ENCODE measurements at regions not wholly inside any gene's neighbourhood (a gene's known extent, or its start where the extent isn't known, plus 50 kb on each side); places are given as distances from the start of the nearest gene placed in this dataset.
"Not testable (repeated sequence)": the region's sequence is repeated elsewhere in the genome, so short reads cannot be mapped to it uniquely, and the experiment has no call there.

GRCh38 chr3:152589644-152590043, 245.3 kb upstream of the P2RY1 start:
- 25 to 82% (median 63%) methylated on average over 1 to 2 of the region's 2 CpGs for whole genome bisulfite sequencing, 10 experiments
- no peak overlapping the region for H3K27ac ChIP-seq
- no peak for ATAC-seq (replicated peaks in 6 of 8)
- H3K4me1 ChIP-seq (replicated peaks in 1 of 2), result no peaks in the 10 kb centered on the region
- H3K4me3 ChIP-seq, result no peak overlapping the region
- in situ Hi-C loops (cut with MboI; ENCODE audit: low pct_unique_long_range_greater_than_20kb in 2 of 9, low sequenced_read_pairs in 9 of 9, unreplicated experiment in 9 of 9), result no loop called here

GRCh38 chr3:152591515-152591914, 243.4 kb upstream of the P2RY1 start:
- WGBS, 10 experiments, result 40 to 100% (median 82%) methylated on average over 1 to 2 of the region's 2 CpGs
- H3K4me1 ChIP-seq (replicated peaks in 1 of 2), result no peaks in the 10 kb centered on the region
- ATAC-seq (replicated peaks in 6 of 8), result no peak
- H3K27ac ChIP-seq, result no peak overlapping the region
- in situ Hi-C loops (cut with MboI; ENCODE audit: low pct_unique_long_range_greater_than_20kb in 2 of 9, low sequenced_read_pairs in 9 of 9, unreplicated experiment in 9 of 9), result no loop called here
- no peak overlapping the region for H3K4me3 ChIP-seq

DNA sequence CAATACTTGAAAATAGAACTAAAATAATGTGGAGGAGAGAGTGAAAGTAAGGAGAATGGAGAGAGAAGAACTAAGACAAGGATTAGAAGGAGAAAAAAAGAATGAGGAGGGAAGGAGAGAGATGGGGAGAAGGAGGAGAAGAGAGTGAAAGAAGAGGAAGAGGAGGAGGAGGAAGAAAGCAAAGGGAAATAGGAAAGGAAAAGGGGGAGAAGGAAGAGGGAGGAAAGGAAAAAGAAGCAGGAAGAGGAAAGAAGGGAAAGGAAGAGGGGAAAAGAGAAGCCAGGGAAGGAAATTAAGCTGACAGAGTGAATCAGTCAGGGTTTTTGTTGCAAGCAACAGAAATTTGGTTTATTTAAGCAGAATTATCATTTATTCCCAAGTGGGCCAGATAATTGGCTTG, 241.7 kb upstream of the P2RY1 start:
- no peaks in the 10 kb centered on the region for H3K4me1 ChIP-seq (replicated peaks in 1 of 2)
- no peak overlapping the region for H3K4me3 ChIP-seq
- H3K27ac ChIP-seq, result no peak overlapping the region
- in situ Hi-C loops (cut with MboI; ENCODE audit: low pct_unique_long_range_greater_than_20kb in 2 of 9, low sequenced_read_pairs in 9 of 9, unreplicated experiment in 9 of 9), result no loop called here
- no peak for ATAC-seq (replicated peaks in 6 of 8)

DNA sequence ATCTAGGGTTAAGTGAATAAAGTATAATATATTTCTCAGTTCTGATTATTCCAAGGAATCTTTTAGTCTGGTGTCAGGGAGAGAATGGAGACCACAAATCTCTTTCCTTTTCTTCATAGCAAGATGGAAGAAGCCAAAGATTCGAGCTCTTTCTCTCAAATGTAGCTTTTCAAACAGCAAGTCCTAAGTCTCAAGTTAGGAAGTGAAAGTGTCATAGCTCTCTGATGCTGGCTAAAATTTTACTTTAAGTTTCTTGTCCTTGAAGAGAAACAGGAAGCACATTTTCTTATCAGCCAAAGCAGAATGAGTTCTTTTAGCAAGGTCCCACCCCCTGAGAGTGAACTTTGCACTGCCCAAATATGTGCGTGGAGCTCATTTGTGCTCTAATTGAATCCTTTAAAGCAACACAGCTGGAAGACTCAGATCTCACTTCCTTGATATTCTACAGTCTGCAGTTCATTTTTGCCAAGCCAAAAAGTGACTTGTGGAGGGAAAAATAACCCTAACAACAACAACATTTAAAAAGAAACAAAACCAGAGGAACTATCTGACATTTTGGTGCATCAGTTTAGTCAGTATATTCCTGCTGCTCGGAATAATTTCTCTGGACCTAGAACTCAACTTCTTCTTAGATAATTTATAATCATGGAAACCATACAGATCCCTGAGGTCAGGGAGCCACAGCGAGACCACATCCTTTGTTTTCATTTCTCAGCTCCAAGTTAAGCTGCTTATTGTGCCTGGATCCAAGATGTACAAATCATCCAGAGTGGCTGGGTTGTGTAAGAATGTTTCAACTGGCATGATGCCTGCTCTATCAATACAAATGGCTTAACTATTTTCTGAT, 238.7 kb upstream of the P2RY1 start:
- peak in 3 of 8 experiments; percentile 31 to 67 (median 47) for ATAC-seq (replicated peaks in 6 of 8)
- WGBS, 10 experiments, result 0 to 86% (median 60%) methylated on average over 2 to 4 of the region's 4 CpGs
- Histone ChIP-seq H3K4me1 (replicated peaks in 1 of 2) (no peaks in the 10 kb centered on the region), H3K4me3 (no peak overlapping the region), H3K27ac (no peak overlapping the region)
- in situ Hi-C loops (cut with MboI; ENCODE audit: low pct_unique_long_range_greater_than_20kb in 2 of 9, low sequenced_read_pairs in 9 of 9, unreplicated experiment in 9 of 9), result no loop called here

DNA sequence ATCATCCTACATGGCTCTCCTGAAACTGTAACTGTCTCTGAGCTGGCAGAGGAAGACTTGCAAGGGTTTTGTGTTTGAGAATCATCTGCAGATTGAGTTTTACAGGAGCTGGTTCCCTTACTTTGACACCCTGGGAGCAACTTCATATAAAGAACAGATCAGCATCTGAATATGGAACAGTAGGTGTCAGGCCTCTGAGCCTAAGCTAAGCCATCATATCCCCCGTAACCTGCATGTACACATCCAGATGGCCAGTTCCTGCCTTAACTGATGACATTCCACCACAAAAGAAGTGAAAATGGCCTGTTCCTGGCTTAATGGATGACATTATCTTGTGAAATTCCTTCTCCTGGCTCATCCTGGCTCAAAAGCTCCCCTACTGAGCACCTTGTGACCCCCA, 238.1 kb upstream of the P2RY1 start:
- H3K27ac ChIP-seq; ATAC-seq (replicated peaks in 6 of 8); in situ Hi-C loops (cut with MboI; ENCODE audit: low pct_unique_long_range_greater_than_20kb in 2 of 9, low sequenced_read_pairs in 9 of 9, unreplicated experiment in 9 of 9); H3K4me3 ChIP-seq; H3K4me1 ChIP-seq (replicated peaks in 1 of 2): not testable (repeated sequence)
- 80% methylated on average over 1 of the region's 1 CpG; no CpG with 5 or more reads in 9 of the 10 experiments for WGBS, 10 experiments

- ATAC-seq (replicated peaks in 6 of 8), result no peak
- WGBS, 10 experiments, result 60 to 100% (median 86%) methylated on average over 4 to 7 of the region's 7 CpGs; no CpG with 5 or more reads in 1 of the 10 experiments
- in situ Hi-C loops (cut with MboI; ENCODE audit: low pct_unique_long_range_greater_than_20kb in 2 of 9, low sequenced_read_pairs in 9 of 9, unreplicated experiment in 9 of 9), result no loop called here
- H3K27ac ChIP-seq, result no peak overlapping the region
- H3K4me1 ChIP-seq (replicated peaks in 1 of 2), result no peaks in the 10 kb centered on the region
- H3K4me3 ChIP-seq, result no peak overlapping the region
These were observed 228.8 kb upstream of the P2RY1 start for GRCh38 chr3:152606146-152606545.

- H3K4me3 ChIP-seq, result no peak overlapping the region
- ATAC-seq (replicated peaks in 6 of 8), result no peak
- in situ Hi-C loops (cut with MboI; ENCODE audit: low pct_unique_long_range_greater_than_20kb in 2 of 9, low sequenced_read_pairs in 9 of 9, unreplicated experiment in 9 of 9), result no loop called here
- no peaks in the 10 kb centered on the region for H3K4me1 ChIP-seq (replicated peaks in 1 of 2)
- 86 to 100% (median 100%) methylated on average over 1 of the region's 1 CpG; no CpG with 5 or more reads in 1 of the 10 experiments for WGBS, 10 experiments
- no peak overlapping the region for H3K27ac ChIP-seq
These were observed 227.8 kb upstream of the P2RY1 start for GRCh38 chr3:152607179-152607578.

GRCh38 chr3:152608696-152609594, 226.0 kb upstream of the P2RY1 start:
- Histone ChIP-seq H3K4me3 (no peak overlapping the region), H3K27ac (no peak overlapping the region), H3K4me1 (replicated peaks in 1 of 2) (no peaks in the 10 kb centered on the region)
- in situ Hi-C loops (cut with MboI; ENCODE audit: low pct_unique_long_range_greater_than_20kb in 2 of 9, low sequenced_read_pairs in 9 of 9, unreplicated experiment in 9 of 9), result no loop called here
- WGBS, 10 experiments, result 40 to 80% (median 69%) methylated on average over 2 to 8 of the region's 8 CpGs
- ATAC-seq (replicated peaks in 6 of 8), result peak in 4 of 8 experiments; percentile 14 to 77 (median 56)

- Histone ChIP-seq H3K4me3 (no peak overlapping the region), H3K27ac (no peak overlapping the region), H3K4me1 (replicated peaks in 1 of 2) (no peaks in the 10 kb centered on the region)
- in situ Hi-C loops (cut with MboI; ENCODE audit: low pct_unique_long_range_greater_than_20kb in 2 of 9, low sequenced_read_pairs in 9 of 9, unreplicated experiment in 9 of 9), result no loop called here
- peak in 1 of 8 experiments; percentile 40 for ATAC-seq (replicated peaks in 6 of 8)
These were observed 225.0 kb upstream of the P2RY1 start for GRCh38 chr3:152609891-152610290.

- no peaks in the 10 kb centered on the region for H3K4me1 ChIP-seq (replicated peaks in 1 of 2)
- ATAC-seq (replicated peaks in 6 of 8), result no peak
- no peak overlapping the region for H3K27ac ChIP-seq
- no peak overlapping the region for H3K4me3 ChIP-seq
- in situ Hi-C loops (cut with MboI; ENCODE audit: low pct_unique_long_range_greater_than_20kb in 2 of 9, low sequenced_read_pairs in 9 of 9, unreplicated experiment in 9 of 9), result no loop called here
- 54 to 100% (median 67%) methylated on average over 1 to 5 of the region's 6 CpGs; no CpG with 5 or more reads in 2 of the 10 experiments for WGBS, 10 experiments
These were observed 224.3 kb upstream of the P2RY1 start for GRCh38 chr3:152610622-152611021.

DNA sequence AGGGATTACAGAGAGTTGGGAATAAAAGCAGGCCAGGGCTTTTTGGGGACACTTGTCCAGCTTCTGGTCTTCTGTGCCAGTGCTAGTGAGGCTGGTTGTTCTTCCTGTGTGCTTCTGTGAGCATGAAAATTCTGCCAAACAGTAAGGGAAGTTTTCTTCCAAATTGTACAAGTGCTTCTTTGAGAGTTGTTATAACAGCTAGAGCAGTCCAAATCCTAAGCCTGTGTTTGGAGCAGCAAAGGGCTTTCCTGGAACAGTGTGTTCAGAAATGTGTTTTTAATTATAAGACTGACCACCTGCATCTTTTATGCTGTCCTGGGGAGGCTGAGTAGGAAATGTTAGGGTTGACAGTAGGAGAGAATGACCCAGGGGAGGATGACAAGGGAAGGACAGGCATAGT, 223.0 kb upstream of the P2RY1 start:
- H3K4me1 ChIP-seq (replicated peaks in 1 of 2), result no peaks in the 10 kb centered on the region
- in situ Hi-C loops (cut with MboI; ENCODE audit: low pct_unique_long_range_greater_than_20kb in 2 of 9, low sequenced_read_pairs in 9 of 9, unreplicated experiment in 9 of 9), result no loop called here
- peak in 1 of 8 experiments; percentile 26 for ATAC-seq (replicated peaks in 6 of 8)
- H3K4me3 ChIP-seq, result no peak overlapping the region
- H3K27ac ChIP-seq, result no peak overlapping the region

DNA sequence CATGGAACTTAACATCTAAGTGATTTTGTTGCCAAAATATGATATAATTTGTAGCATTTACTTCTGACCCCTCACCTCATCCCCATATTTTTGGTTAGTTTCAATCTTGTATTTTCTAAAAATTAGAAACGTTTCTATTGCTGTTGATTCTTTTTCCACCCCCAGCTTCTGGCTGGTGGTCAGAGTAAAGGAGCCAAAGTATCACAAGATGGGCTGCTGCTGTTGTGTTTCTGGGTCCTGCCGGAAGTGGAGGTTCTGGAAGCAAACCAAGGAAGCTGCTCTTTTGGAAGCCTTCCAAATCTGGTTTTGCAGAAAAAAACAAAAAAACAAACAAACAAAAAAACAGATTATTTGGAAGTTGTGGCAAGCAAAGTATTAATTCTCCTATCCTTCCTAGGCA, 221.1 kb upstream of the P2RY1 start:
- WGBS, 10 experiments, result 17 to 94% (median 63%) methylated on average over 2 of the region's 2 CpGs; no CpG with 5 or more reads in 2 of the 10 experiments
- ATAC-seq (replicated peaks in 6 of 8), result no peak
- H3K4me3 ChIP-seq, result no peak overlapping the region
- in situ Hi-C loops (cut with MboI; ENCODE audit: low pct_unique_long_range_greater_than_20kb in 2 of 9, low sequenced_read_pairs in 9 of 9, unreplicated experiment in 9 of 9), result no loop called here
- H3K27ac ChIP-seq, result no peak overlapping the region
- H3K4me1 ChIP-seq (replicated peaks in 1 of 2), result no peaks in the 10 kb centered on the region

DNA sequence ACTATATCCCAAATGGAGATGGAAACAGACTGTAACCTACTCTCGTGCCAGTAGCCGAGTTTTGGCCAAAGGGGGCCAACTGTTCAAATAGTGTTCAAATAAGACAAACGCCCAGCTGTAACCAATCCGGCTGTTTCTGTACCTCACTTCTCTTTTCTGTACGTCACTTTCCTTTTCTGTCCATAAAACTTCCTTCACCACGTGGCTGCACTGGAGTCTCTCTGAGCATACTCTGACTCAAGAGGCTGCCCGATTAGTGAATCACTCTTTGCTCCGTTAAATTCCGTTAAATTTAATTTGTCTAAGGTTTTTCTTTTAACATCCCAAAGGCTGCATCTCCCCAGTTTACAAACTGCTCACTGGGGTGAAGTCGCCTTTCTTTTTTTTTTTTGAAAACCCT, 219.2 kb upstream of the P2RY1 start:
- in situ Hi-C loops (cut with MboI; ENCODE audit: low pct_unique_long_range_greater_than_20kb in 2 of 9, low sequenced_read_pairs in 9 of 9, unreplicated experiment in 9 of 9), result no loop called here
- Histone ChIP-seq H3K27ac (no peak overlapping the region), H3K4me1 (replicated peaks in 1 of 2) (no peaks in the 10 kb centered on the region), H3K4me3 (no peak overlapping the region)
- ATAC-seq (replicated peaks in 6 of 8), result no peak
- 64 to 96% (median 89%) methylated on average over 5 to 10 of the region's 10 CpGs for WGBS, 10 experiments

Data from motor neuron (in vitro differentiated cells).